Panc1 (cell line): ENCODE measurements at regions not wholly inside any gene's neighbourhood (a gene's known extent, or its start where the extent isn't known, plus 50 kb on each side); places are given as distances from the start of the nearest gene placed in this dataset.

Experiments
- ATAC-seq: fragments of 200-7000 bp; cut with Tn5 transposase; 2 replicates; pipeline ENCODE4 v1.9.1; 2020; ENCODE audit warnings: mild to moderate bottlenecking, moderate library complexity
- BruUV-seq: library from RNA; stranded (reverse); fragments of 400-500 nt; replicated peaks from 2 replicates; lab custom pipeline; 2021; lab: Mats Ljungman, UMichigan
- CTCF ChIA-PET: fragments of 300-600 bp; sonication (Branson Sonifier 250); formaldehyde crosslinking; loops from one replicate; lab custom pipeline; 2022; ENCODE audit warnings: antibody characterized with exemption; lab: Charles Lee
- POLR2A ChIA-PET: fragments of 300-600 bp; sonication (Branson Sonifier 250); formaldehyde crosslinking; loops from one replicate; lab custom pipeline; 2022; ENCODE audit warnings: antibody characterized with exemption; lab: Charles Lee
- DNase-seq: peaks from one replicate; pipeline ENCODE4 v3.0.0-alpha.2; 2010; ENCODE audit warnings: low read depth, low spot score
- H3K27ac ChIP-seq: 2 replicates; pipeline ENCODE4 v1.5.1; 2011; ENCODE audit warnings: mild to moderate bottlenecking, low read length, inconsistent platforms
- H3K27me3 ChIP-seq: fragments of 200-500 bp; sonication (Bioruptor generic); 2 replicates; pipeline ENCODE4 v1.6.0; 2014; ENCODE audit warnings: low read length, inconsistent platforms; ENCODE audit not compliant: control insufficient read depth, insufficient read depth
- H3K36me3 ChIP-seq: fragments of 200-500 bp; sonication (Bioruptor generic); 2 replicates; pipeline ENCODE4 v1.5.1; 2014; ENCODE audit warnings: inconsistent platforms, mild to moderate bottlenecking, low read length, moderate library complexity; ENCODE audit not compliant: control insufficient read depth, insufficient read depth
- H3K4me1 ChIP-seq: 2 replicates; pipeline ENCODE4 v1.5.1; 2011; ENCODE audit warnings: inconsistent platforms, mild to moderate bottlenecking, low read length, moderate library complexity; ENCODE audit not compliant: control insufficient read depth, insufficient read depth
- H3K4me3 ChIP-seq, 2 experiments: 2 replicates each; pipeline ENCODE4 v1.5.1; 2011 to 2012; ENCODE audit warnings: low read depth in 2 of 2, low read length in 2 of 2, mild to moderate bottlenecking in 2 of 2, inconsistent platforms in 1 of 2, moderate library complexity in 1 of 2
- H3K9me3 ChIP-seq: fragments of 200-500 bp; sonication (Bioruptor generic); 2 replicates; pipeline ENCODE4 v1.5.1; 2014; ENCODE audit warnings: low read depth, mild to moderate bottlenecking, inconsistent platforms, low read length, moderate library complexity; ENCODE audit not compliant: control insufficient read depth, insufficient read depth
- CTCF ChIP-seq: fragments of 450-650 bp; IDR thresholded peaks from 2 replicates; pipeline ENCODE4 v1.5.1; 2017; ENCODE audit warnings: mild to moderate bottlenecking
- POLR2AphosphoS5 ChIP-seq: IDR thresholded peaks from 2 replicates; pipeline ENCODE4 v1.6.1; 2012; ENCODE audit warnings: mild to moderate bottlenecking, low read depth, low read length, moderate library complexity
- REST ChIP-seq, 2 experiments: IDR thresholded peaks; 2 replicates each; pipeline ENCODE4 v1.6.1; 2011 to 2012; ENCODE audit warnings: low read depth in 2 of 2, control low read depth in 1 of 2, low read length in 1 of 2, mild to moderate bottlenecking in 1 of 2, moderate library complexity in 1 of 2; ENCODE audit not compliant: insufficient read depth in 1 of 2
- SIN3A ChIP-seq: IDR thresholded peaks from 2 replicates; pipeline ENCODE4 v1.6.1; 2012; ENCODE audit warnings: low read depth, mild to moderate bottlenecking, low read length, moderate library complexity, borderline replicate concordance; ENCODE audit not compliant: insufficient read depth
- TCF7L2 ChIP-seq: IDR thresholded peaks from 2 replicates; pipeline ENCODE4 v1.6.1; 2011; ENCODE audit warnings: mild to moderate bottlenecking, low read depth, low read length, inconsistent platforms
- in situ Hi-C: cut with HindIII; loops from 2 replicates; pipeline ENCODE4 v1.10.0; 2016; ENCODE audit warnings: low sequenced_read_pairs, low pct_unique_long_range_greater_than_20kb
- intact Hi-C: fragments of 100-400 bp; cut with micrococcal nuclease; formaldehyde crosslinking; loops from one replicate; pipeline ENCODE4 v1.10.0; 2022; ENCODE audit not compliant: unreplicated experiment

GRCh38 chr13:81326913-81327312 is 986.0 kb upstream of the SPRY2 start:
- TF ChIP-seq TCF7L2 (no peak), SIN3A (no peak), REST (IDR thresholded peaks at IDR 0.05; ENCODE audit: insufficient read depth in 1 of 2, low read depth in 2 of 2, low read length in 1 of 2) (no peak), CTCF (no peak), POLR2AphosphoS5 (no peak)
- no peaks in the 10 kb centered on the region for H3K27me3 ChIP-seq
- no TSS peak for BruUV-seq
- H3K4me3 ChIP-seq, result no peak overlapping the region
- ChIA-PET CTCF (no interaction called here), POLR2A (no interaction called here)
- in situ Hi-C loops (no loop called here), intact Hi-C loops (no loop called here)
- ATAC-seq (no peak), DNase-seq (no peak)
- no peaks in the 10 kb centered on the region for H3K36me3 ChIP-seq
- no peak overlapping the region for H3K27ac ChIP-seq
- H3K4me1 ChIP-seq, result no peaks in the 10 kb centered on the region
- H3K9me3 ChIP-seq, result no peaks in the 10 kb centered on the region

GRCh38 chr13:81320516-81320915 is 979.6 kb upstream of the SPRY2 start:
- in situ Hi-C loops, result no loop called here
- no peak for ATAC-seq
- ChIA-PET CTCF (no interaction called here), POLR2A (no interaction called here)
- no peaks in the 10 kb centered on the region for H3K4me1 ChIP-seq
- TF ChIP-seq SIN3A, result no peak
- TF ChIP-seq TCF7L2, result no peak
- TF ChIP-seq REST (IDR thresholded peaks at IDR 0.05; ENCODE audit: insufficient read depth in 1 of 2, low read depth in 2 of 2, low read length in 1 of 2), result no peak
- TF ChIP-seq POLR2AphosphoS5, result no peak
- no peak for TF ChIP-seq CTCF
- DNase-seq, result no peak
- no peaks in the 10 kb centered on the region for H3K27me3 ChIP-seq
- H3K4me3 ChIP-seq, result no peak overlapping the region
- intact Hi-C loops, result no loop called here
- H3K36me3 ChIP-seq, result no peaks in the 10 kb centered on the region
- H3K27ac ChIP-seq, result no peak overlapping the region
- no peaks in the 10 kb centered on the region for H3K9me3 ChIP-seq
- no TSS peak for BruUV-seq
